ENCODE measurements at regions not wholly inside any gene's neighbourhood (a gene's known extent, or its start where the extent isn't known, plus 50 kb on each side); places are given as distances from the start of the nearest gene placed in this dataset.

- Histone ChIP-seq H3K4me1 (ENCODE audit: control insufficient read depth in 4 of 4, insufficient read depth in 4 of 4, low read length in 3 of 4) (no peaks in the 10 kb centered on the region), H3K4me3 (ENCODE audit: low read depth in 1 of 3, low read length in 3 of 3) (no peak overlapping the region), H3K27ac (ENCODE audit: low read depth in 1 of 2, low read length in 2 of 2) (no peak overlapping the region), H3K27me3 (ENCODE audit: control insufficient read depth in 4 of 4, insufficient read depth in 4 of 4, low read length in 3 of 4) (no peaks in the 10 kb centered on the region), H3K9me3 (ENCODE audit: control insufficient read depth in 4 of 4, low read length in 3 of 4) (no peaks in the 10 kb centered on the region), H3K36me3 (ENCODE audit: control insufficient read depth in 4 of 4, insufficient read depth in 3 of 4, low read depth in 1 of 4, low read length in 3 of 4) (no peaks in the 10 kb centered on the region), H3K9ac (ENCODE audit: low read depth in 1 of 2, low read length in 2 of 2) (no peak overlapping the region)
- WGBS: 80% methylated on average over 2 of the region's 2 CpGs
- no peak for DNase-seq (ENCODE audit: low spot score)
- no peak for TF ChIP-seq FOXA2 (IDR thresholded peaks at IDR 0.05)
- TF ChIP-seq NR2F2 (IDR thresholded peaks at IDR 0.05): no peak
- TF ChIP-seq EGR1 (IDR thresholded peaks at IDR 0.05; ENCODE audit: low read depth in 2 of 2): no peak
- no peak for TF ChIP-seq TAF1 (conservative IDR thresholded peaks at IDR 0.05)
- no peak for TF ChIP-seq SP1 (IDR thresholded peaks at IDR 0.05)
- no peak for TF ChIP-seq ZBTB33 (IDR thresholded peaks at IDR 0.05)
- TF ChIP-seq ATF3 (IDR thresholded peaks at IDR 0.05): no peak
- TF ChIP-seq CTCF (IDR thresholded peaks at IDR 0.05; ENCODE audit: low read depth, low read length, missing input control): no peak
- no peak for TF ChIP-seq HNF4G (IDR thresholded peaks at IDR 0.05)
These were observed 768.9 kb upstream of the ADGRL4 start for GRCh38 chr1:79775402-79775801.

GRCh38 chr1:79773385-79773784, 766.9 kb upstream of the ADGRL4 start:
- Histone ChIP-seq H3K4me3 (ENCODE audit: low read depth in 1 of 3, low read length in 3 of 3) (no peak overlapping the region), H3K9me3 (ENCODE audit: control insufficient read depth in 4 of 4, low read length in 3 of 4) (no peaks in the 10 kb centered on the region), H3K36me3 (ENCODE audit: control insufficient read depth in 4 of 4, insufficient read depth in 3 of 4, low read depth in 1 of 4, low read length in 3 of 4) (no peaks in the 10 kb centered on the region), H3K9ac (ENCODE audit: low read depth in 1 of 2, low read length in 2 of 2) (no peak overlapping the region), H3K27ac (ENCODE audit: low read depth in 1 of 2, low read length in 2 of 2) (no peak overlapping the region), H3K27me3 (ENCODE audit: control insufficient read depth in 4 of 4, insufficient read depth in 4 of 4, low read length in 3 of 4) (no peaks in the 10 kb centered on the region), H3K4me1 (ENCODE audit: control insufficient read depth in 4 of 4, insufficient read depth in 4 of 4, low read length in 3 of 4) (no peaks in the 10 kb centered on the region)
- DNase-seq (ENCODE audit: low spot score): no peak
- 67% methylated on average over 2 of the region's 2 CpGs for WGBS
- no peak for TF ChIP-seq FOXA2 (IDR thresholded peaks at IDR 0.05)
- no peak for TF ChIP-seq HNF4A (conservative IDR thresholded peaks at IDR 0.05)
- no peak for TF ChIP-seq RAD21 (IDR thresholded peaks at IDR 0.05)
- TF ChIP-seq SP1 (IDR thresholded peaks at IDR 0.05): no peak
- TF ChIP-seq JUND (IDR thresholded peaks at IDR 0.05): no peak
- no peak for TF ChIP-seq MAX (IDR thresholded peaks at IDR 0.05)
- TF ChIP-seq TAF1 (conservative IDR thresholded peaks at IDR 0.05): no peak
- no peak for TF ChIP-seq ATF3 (IDR thresholded peaks at IDR 0.05)
- TF ChIP-seq NR2F2 (IDR thresholded peaks at IDR 0.05): no peak
- no peak for TF ChIP-seq GABPA (IDR thresholded peaks at IDR 0.05 in 1 of 2, conservative IDR thresholded peaks at IDR 0.05 in 1 of 2)
- no peak for TF ChIP-seq CTCF (IDR thresholded peaks at IDR 0.05; ENCODE audit: low read depth, low read length, missing input control)
- no peak for TF ChIP-seq HNF4G (IDR thresholded peaks at IDR 0.05)

Data from liver (tissue), 8 donors.